ENCODE measurements at regions not wholly inside any gene's neighbourhood (a gene's known extent, or its start where the extent isn't known, plus 50 kb on each side); places are given as distances from the start of the nearest gene placed in this dataset.

- BruUV-seq (replicated peaks) = no TSS peak
- H4K20me1 ChIP-seq (ENCODE audit: insufficient read depth, low read length) = no peaks in the 10 kb centered on the region
Observed at GRCh38 chr16:73277071-73277470, 229.1 kb upstream of the ZFHX3 start.

GRCh38 chr16:73275448-73275847 is 227.5 kb upstream of the ZFHX3 start:
- Histone ChIP-seq H3K79me2 (ENCODE audit: insufficient read depth, low read depth, low read length) (no peaks in the 10 kb centered on the region), H3K36me3 (ENCODE audit: insufficient read depth, low read length) (no peaks in the 10 kb centered on the region), H3K9me2 (ENCODE audit: insufficient read depth, low read length) (no peaks in the 10 kb centered on the region), H3K27ac (ENCODE audit: low read depth, low read length, poor library complexity, severe bottlenecking) (no peak overlapping the region), H3K9me3 (ENCODE audit: low read length) (no peaks in the 10 kb centered on the region), H2AFZ (ENCODE audit: low read length) (no peak overlapping the region), H3K4me2 (ENCODE audit: low read length) (no peak overlapping the region), H3K4me1 (ENCODE audit: insufficient read depth, low read length, poor library complexity, severe bottlenecking) (no peaks in the 10 kb centered on the region), H4K20me1 (ENCODE audit: insufficient read depth, low read length) (no peaks in the 10 kb centered on the region), H3K4me3 (ENCODE audit: low read depth, low read length, poor library complexity, severe bottlenecking) (no peak overlapping the region)
- DNase-seq (ENCODE audit: low spot score) = no peak
- intact Hi-C loops (cut with micrococcal nuclease; ENCODE audit: unreplicated experiment) = no loop called here
- CTCF ChIA-PET (ENCODE audit: unreplicated experiment) = no interaction called here
- POLR2A ChIA-PET = no interaction called here
- TF ChIP-seq EZH2phosphoT487 (IDR thresholded peaks at IDR 0.05; ENCODE audit: borderline replicate concordance, low read depth, low read length) (no peak), CTCF (conservative IDR thresholded peaks at IDR 0.05; ENCODE audit: low read length) (no peak)
- BruUV-seq (replicated peaks) = no TSS peak

More at GRCh38 chr16:73277071-73277470, 229.1 kb upstream of the ZFHX3 start:
- POLR2A ChIA-PET = no interaction called here
- Histone ChIP-seq H3K79me2 (ENCODE audit: insufficient read depth, low read depth, low read length) (no peaks in the 10 kb centered on the region), H3K27ac (ENCODE audit: low read depth, low read length, poor library complexity, severe bottlenecking) (no peak overlapping the region), H3K4me3 (ENCODE audit: low read depth, low read length, poor library complexity, severe bottlenecking) (no peak overlapping the region), H3K36me3 (ENCODE audit: insufficient read depth, low read length) (no peaks in the 10 kb centered on the region), H3K9me3 (ENCODE audit: low read length) (no peaks in the 10 kb centered on the region), H3K4me2 (ENCODE audit: low read length) (no peak overlapping the region), H2AFZ (ENCODE audit: low read length) (no peak overlapping the region), H3K9me2 (ENCODE audit: insufficient read depth, low read length) (no peaks in the 10 kb centered on the region), H3K4me1 (ENCODE audit: insufficient read depth, low read length, poor library complexity, severe bottlenecking) (no peaks in the 10 kb centered on the region)
- CTCF ChIA-PET (ENCODE audit: unreplicated experiment) = no interaction called here
- no peak for DNase-seq (ENCODE audit: low spot score)
- no peak for TF ChIP-seq CTCF (conservative IDR thresholded peaks at IDR 0.05; ENCODE audit: low read length)
- no peak for TF ChIP-seq EZH2phosphoT487 (IDR thresholded peaks at IDR 0.05; ENCODE audit: borderline replicate concordance, low read depth, low read length)
- intact Hi-C loops (cut with micrococcal nuclease; ENCODE audit: unreplicated experiment) = no loop called here

GRCh38 chr16:73275024-73275423 is 227.1 kb upstream of the ZFHX3 start:
- TF ChIP-seq EZH2phosphoT487 (IDR thresholded peaks at IDR 0.05; ENCODE audit: borderline replicate concordance, low read depth, low read length) (no peak), CTCF (conservative IDR thresholded peaks at IDR 0.05; ENCODE audit: low read length) (no peak)
- Histone ChIP-seq H3K79me2 (ENCODE audit: insufficient read depth, low read depth, low read length) (no peaks in the 10 kb centered on the region), H3K9me2 (ENCODE audit: insufficient read depth, low read length) (no peaks in the 10 kb centered on the region), H3K4me2 (ENCODE audit: low read length) (no peak overlapping the region), H3K27ac (ENCODE audit: low read depth, low read length, poor library complexity, severe bottlenecking) (no peak overlapping the region), H4K20me1 (ENCODE audit: insufficient read depth, low read length) (no peaks in the 10 kb centered on the region), H3K4me3 (ENCODE audit: low read depth, low read length, poor library complexity, severe bottlenecking) (no peak overlapping the region), H2AFZ (ENCODE audit: low read length) (no peak overlapping the region), H3K4me1 (ENCODE audit: insufficient read depth, low read length, poor library complexity, severe bottlenecking) (no peaks in the 10 kb centered on the region), H3K36me3 (ENCODE audit: insufficient read depth, low read length) (no peaks in the 10 kb centered on the region), H3K9me3 (ENCODE audit: low read length) (no peaks in the 10 kb centered on the region)
- ChIA-PET POLR2A (no interaction called here), CTCF (ENCODE audit: unreplicated experiment) (no interaction called here)
- intact Hi-C loops (cut with micrococcal nuclease; ENCODE audit: unreplicated experiment) = no loop called here
- BruUV-seq (replicated peaks) = no TSS peak
- no peak for DNase-seq (ENCODE audit: low spot score)

Data from OCI-LY7 (cell line).